ENCODE measurements at regions not wholly inside any gene's neighbourhood (a gene's known extent, or its start where the extent isn't known, plus 50 kb on each side); places are given as distances from the start of the nearest gene placed in this dataset.

DNA sequence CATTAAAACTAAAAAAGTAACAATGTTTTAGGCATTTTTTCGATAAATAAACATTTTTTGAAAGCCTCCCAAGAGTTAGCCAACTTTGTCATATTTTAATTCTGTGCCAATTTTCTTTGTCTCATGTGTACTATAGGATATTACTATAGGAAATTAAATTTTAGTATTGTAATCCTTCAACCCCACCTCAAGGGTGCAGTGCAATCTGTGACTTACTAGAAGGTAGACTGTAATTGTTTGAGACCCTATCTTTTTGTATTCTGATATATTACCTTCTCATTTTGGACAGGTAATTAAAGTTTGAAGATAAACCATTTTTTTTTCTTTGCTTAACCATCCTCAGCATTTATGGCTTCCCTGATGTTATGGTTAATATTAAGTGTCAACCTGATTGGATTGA is 457.8 kb downstream of the PCDH20 start:
- no peak overlapping the region for H3K27ac Mint-ChIP-seq
- no peaks in the 10 kb centered on the region for H3K27me3 Mint-ChIP-seq
- H3K9me3 Mint-ChIP-seq (ENCODE audit: low read depth) = peaks cover under 1% of the 10 kb centered on the region
- no peaks in the 10 kb centered on the region for H3K36me3 Mint-ChIP-seq (ENCODE audit: insufficient read depth)
- no peaks in the 10 kb centered on the region for H3K4me1 Mint-ChIP-seq (ENCODE audit: low read depth)
- DNase-seq (ENCODE audit: low spot score, unreplicated experiment) = no peak
- H3K4me3 Mint-ChIP-seq (ENCODE audit: low read depth) = no peak overlapping the region
- TF ChIP-seq CTCF (IDR thresholded peaks at IDR 0.05; ENCODE audit: unreplicated experiment) = no peak

- H3K4me3 Mint-ChIP-seq (ENCODE audit: low read depth) = no peak overlapping the region
- peaks cover 4% of the 10 kb centered on the region for H3K9me3 Mint-ChIP-seq (ENCODE audit: low read depth)
- H3K36me3 Mint-ChIP-seq (ENCODE audit: insufficient read depth) = no peaks in the 10 kb centered on the region
- no peaks in the 10 kb centered on the region for H3K4me1 Mint-ChIP-seq (ENCODE audit: low read depth)
- TF ChIP-seq CTCF (IDR thresholded peaks at IDR 0.05; ENCODE audit: unreplicated experiment) = no peak
- no peak overlapping the region for H3K27ac Mint-ChIP-seq
- no peak for DNase-seq (ENCODE audit: low spot score, unreplicated experiment)
- H3K27me3 Mint-ChIP-seq = no peaks in the 10 kb centered on the region
Observed at GRCh38 chr13:60945396-60945795, 470.3 kb downstream of the PCDH20 start.

GRCh38 chr13:60944863-60945262 is 470.8 kb downstream of the PCDH20 start:
- no peak for DNase-seq (ENCODE audit: low spot score, unreplicated experiment)
- peaks cover under 1% of the 10 kb centered on the region for H3K9me3 Mint-ChIP-seq (ENCODE audit: low read depth)
- H3K4me3 Mint-ChIP-seq (ENCODE audit: low read depth) = no peak overlapping the region
- no peaks in the 10 kb centered on the region for H3K27me3 Mint-ChIP-seq
- no peaks in the 10 kb centered on the region for H3K4me1 Mint-ChIP-seq (ENCODE audit: low read depth)
- H3K36me3 Mint-ChIP-seq (ENCODE audit: insufficient read depth) = no peaks in the 10 kb centered on the region
- TF ChIP-seq CTCF (IDR thresholded peaks at IDR 0.05; ENCODE audit: unreplicated experiment) = no peak
- no peak overlapping the region for H3K27ac Mint-ChIP-seq

DNA sequence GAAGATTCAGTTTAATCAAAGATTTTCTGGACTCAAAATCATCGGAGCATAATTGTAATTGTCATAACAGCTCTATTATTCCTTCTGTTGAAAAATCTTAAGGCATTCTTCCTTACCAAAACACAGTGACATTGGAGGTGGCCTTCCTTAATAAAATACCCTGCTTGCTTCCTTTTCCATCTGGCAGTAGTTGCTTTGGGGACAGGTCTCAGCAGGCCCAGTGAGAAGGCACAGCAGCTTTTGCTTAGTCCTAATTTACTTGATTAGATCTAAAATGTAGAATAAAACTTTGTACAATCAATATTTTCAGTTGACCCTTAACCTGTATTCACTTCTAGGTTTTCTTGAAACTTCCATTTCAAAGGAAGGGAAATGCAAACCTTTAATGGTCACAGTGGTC is 471.6 kb downstream of the PCDH20 start:
- H3K27ac Mint-ChIP-seq = no peak overlapping the region
- H3K27me3 Mint-ChIP-seq = no peaks in the 10 kb centered on the region
- H3K4me1 Mint-ChIP-seq (ENCODE audit: low read depth) = no peaks in the 10 kb centered on the region
- H3K9me3 Mint-ChIP-seq (ENCODE audit: low read depth) = peaks cover 4% of the 10 kb centered on the region
- H3K4me3 Mint-ChIP-seq (ENCODE audit: low read depth) = no peak overlapping the region
- TF ChIP-seq CTCF (IDR thresholded peaks at IDR 0.05; ENCODE audit: unreplicated experiment) = no peak
- H3K36me3 Mint-ChIP-seq (ENCODE audit: insufficient read depth) = no peaks in the 10 kb centered on the region
- DNase-seq (ENCODE audit: low spot score, unreplicated experiment) = no peak

DNA sequence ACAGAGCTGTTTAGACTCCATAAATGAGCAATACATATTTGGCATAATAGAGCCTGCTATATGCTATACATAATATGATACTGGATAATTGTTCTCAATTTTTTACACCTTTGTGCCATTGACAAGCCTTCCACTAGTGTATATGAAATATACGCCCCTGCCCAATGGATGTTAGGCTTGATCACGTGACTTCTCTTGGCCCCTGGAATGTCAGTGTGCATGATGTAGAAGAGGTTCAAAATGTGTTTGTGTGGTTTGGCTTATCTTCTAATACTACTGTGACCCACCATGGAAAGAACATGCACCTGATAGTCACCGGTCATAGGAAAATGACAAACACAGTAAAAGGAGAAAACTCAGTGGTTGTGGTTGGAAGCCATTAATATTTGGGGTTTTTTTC is 479.4 kb downstream of the PCDH20 start:
- Mint-ChIP-seq H3K4me1 (ENCODE audit: low read depth) (peaks cover 5% of the 10 kb centered on the region), H3K27ac (no peak overlapping the region), H3K36me3 (ENCODE audit: insufficient read depth) (no peaks in the 10 kb centered on the region), H3K4me3 (ENCODE audit: low read depth) (no peak overlapping the region), H3K27me3 (no peaks in the 10 kb centered on the region), H3K9me3 (ENCODE audit: low read depth) (peaks cover 4% of the 10 kb centered on the region)
- TF ChIP-seq CTCF (IDR thresholded peaks at IDR 0.05; ENCODE audit: unreplicated experiment) = no peak
- DNase-seq (ENCODE audit: low spot score, unreplicated experiment) = no peak

All from progenitor cell of endocrine pancreas (in vitro differentiated cells).